HK-2 (cell line): ENCODE measurements at regions not wholly inside any gene's neighbourhood (a gene's known extent, or its start where the extent isn't known, plus 50 kb on each side); places are given as distances from the start of the nearest gene placed in this dataset.
"Not testable (repeated sequence)": the region's sequence is repeated elsewhere in the genome, so short reads cannot be mapped to it uniquely, and the experiment has no call there.

Experiments
- DNase-seq: peaks from one replicate; pipeline ENCODE4 v3.0.0-alpha.2; 2018; ENCODE audit not compliant: unreplicated experiment

DNA sequence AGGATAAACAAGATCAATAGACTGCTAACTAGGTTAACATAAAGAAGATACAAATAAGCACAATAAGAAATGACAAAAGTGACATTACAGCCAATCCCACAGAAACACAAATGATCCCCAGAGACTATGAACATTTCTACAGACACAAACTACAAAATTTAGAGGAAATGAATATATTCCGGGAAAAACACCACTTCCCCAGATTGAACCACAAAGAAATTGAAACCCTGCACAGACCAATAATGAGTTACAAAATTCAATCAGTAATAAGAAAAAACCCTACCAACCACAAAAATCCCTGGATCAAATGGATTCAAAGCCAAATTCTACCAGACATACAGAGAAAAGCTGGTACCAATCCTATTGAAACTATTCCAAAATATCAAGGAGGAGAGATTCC is 232.4 kb upstream of the RBMS1 start:
- no peak for DNase-seq

DNA sequence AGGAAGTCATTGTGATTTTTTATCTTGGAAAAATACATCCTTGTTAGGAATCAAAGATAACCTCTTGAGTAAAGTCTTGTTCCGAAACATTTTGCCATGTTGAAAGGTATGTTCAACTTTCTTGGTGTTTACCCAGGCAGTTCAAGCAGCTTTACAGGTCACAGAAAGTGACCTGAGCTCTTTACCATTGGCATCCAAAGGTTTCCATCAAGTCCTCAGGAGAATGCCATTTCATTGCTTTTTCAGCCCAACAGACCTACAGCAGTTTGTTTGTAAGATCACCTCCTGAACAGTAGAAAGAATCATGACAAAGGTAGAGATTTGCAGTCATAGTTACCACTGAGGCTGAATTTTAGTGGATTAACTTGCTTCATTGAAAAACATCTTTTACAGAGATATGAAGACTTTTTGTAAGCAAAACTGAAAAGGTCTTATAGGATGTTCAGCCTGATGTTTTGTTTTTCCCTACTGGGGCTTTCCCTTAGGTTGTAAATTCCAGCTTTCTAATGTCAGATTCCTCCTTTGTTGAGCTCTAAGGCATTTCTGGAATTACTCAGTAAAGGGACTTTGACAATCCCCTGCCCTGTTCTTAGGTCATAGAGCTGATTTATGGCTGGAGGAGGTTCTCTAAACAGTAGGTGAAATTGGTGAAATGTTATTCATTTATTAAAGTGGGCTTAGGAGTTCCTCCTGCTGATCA is 236.8 kb upstream of the RBMS1 start:
- no peak for DNase-seq

DNA sequence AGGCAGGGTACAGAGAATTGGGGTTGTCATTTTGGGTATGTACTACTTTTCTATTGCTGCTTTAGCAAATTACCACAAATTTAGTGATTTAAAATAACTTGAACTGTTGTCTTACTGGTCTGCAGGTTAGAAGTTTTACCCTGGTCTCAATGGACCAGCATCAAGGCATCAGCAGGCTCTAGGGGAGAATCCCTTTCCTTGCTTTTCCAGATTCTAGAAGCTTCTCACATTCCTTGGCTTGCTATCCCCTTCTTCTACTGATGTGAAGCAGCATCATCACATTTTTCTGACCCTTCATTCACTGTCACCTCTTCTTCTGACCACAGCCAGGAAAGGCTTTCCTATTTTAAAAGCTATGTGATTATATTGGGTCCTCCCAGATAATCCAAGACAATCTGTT is 237.8 kb upstream of the RBMS1 start:
- DNase-seq, result no peak

DNA sequence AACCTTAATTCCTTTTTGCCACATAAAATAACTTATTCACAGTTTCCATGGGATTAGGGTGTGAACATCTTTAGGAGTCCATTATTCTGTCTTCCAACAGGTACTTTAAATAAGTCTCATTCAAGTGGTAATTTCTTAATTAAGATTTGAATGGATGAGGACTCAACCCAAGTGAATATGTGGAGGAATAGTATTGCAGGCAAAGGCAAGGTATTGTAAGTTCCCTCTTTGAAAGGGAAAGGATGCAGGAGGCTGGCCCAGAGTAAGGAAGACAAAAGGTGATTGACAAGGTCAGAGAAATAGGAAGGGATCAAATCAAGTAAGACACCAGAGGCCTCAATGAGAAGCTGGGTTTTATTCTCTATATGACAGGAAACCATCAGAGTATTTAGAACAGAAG is 238.2 kb upstream of the RBMS1 start:
- DNase-seq, result no peak

DNA sequence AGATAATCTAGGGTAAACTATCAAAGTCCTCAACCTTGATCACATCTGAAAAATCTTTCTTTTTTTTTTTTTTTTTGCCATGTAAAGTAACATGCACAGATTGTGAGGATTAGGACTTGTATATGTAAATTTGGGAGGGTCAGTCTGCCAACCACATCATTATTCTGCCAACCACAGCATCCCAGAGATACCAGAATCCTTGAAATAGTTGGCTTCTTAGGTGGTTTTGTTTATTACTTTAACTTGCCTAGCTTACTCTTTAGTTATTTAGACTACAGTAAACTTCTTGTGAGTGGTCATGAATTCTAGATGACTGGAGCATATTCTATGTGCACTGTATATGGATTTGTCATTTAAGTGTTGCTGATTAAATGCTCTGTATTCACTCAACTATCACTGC is 242.1 kb upstream of the RBMS1 start:
- DNase-seq, result no peak

DNA sequence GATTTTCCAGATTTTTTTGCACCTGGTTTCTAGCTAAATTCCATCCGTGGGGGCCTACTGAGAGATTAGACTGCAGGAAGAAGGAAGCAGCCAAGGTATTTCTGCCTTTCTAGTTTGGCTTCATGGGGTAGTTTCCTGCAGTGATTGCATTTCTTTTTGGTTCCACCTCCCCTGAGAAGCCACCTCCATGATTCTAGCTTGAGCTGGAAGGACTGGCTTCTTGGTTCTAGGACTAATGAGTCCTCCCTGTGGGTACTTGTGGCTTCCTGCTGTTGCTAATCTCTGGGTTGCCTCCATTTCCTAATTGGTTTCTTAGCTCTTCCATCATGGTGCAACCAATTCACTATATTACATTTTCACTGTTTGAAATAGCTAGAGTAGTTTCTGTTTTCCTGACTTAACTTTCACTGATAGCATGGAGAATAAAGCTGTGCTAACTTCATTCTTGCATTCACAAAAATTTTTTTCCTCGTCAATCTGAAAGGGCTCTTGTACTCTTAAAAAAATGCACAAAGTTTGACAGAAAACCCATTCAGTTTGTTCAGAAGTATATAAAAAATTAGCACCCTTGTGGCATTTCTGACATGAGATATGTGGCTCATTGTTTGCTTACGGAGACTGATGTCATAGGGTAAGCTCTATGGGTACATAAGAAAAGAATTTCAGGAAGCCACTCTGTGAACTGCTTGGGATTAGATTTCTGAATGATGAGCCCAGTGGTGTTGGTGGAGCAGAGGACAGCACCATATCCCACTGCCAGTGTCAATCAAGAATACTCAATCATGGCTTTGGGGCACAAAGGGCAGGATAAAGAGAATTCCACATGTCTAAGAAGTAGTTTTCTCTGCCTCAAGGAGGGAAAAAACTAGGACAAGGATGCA is 242.8 kb upstream of the RBMS1 start:
- DNase-seq, result no peak

DNA sequence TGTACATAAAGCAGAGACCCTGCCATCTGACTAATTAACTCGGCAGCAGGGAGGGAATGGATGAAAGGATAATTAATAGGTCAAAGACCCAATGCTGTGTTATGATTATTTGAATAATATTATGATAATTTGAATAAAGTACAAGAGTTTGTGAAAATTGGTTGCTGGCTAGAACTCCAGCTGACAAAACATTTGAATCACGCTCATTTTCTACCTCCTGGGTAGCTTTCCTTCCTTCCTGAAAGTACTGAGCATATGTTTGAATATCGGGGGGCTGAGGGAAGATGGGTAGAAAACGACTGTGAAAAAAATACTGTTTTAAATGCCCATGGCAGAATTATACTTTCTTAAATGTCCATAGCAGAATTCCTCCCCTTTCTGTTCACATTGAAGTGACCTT is 243.6 kb upstream of the RBMS1 start:
- DNase-seq, result no peak

DNA sequence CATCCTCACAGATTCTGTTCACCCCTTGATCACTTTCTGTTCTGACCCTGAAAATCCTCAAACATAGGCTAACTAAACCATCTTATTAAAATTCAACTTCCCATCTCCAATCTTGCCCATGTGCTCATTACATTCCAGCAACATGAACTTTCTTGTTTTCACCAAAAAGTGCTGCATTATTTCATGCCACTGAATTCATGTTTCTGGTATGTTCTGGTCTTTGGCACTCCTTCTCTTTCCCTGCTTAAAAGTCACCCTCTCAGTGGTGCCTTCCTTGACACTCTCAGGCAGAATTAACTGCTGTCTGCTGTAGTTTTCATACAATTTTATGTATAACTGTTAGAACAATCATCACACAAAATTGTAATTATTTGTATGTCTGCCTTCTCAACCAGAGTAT is 247.7 kb upstream of the RBMS1 start:
- no peak for DNase-seq

DNA sequence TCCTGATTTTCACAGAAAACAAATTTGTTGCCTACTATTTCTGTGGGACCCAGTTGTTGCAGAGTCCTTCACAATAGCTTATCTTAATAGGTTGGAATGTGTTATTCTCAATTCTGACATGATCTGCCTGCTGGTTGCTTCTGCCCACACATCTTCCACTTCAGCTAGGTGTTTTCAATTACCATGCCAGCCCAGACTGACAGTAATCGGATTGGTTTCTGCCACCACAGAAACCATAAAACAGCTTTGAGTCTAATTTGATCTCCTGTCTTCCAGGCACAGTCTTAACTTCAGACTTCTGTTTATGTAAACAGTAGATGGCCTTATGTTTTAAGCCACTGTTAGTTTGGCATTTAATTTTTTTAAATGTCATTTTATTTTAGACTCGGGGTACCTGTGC is 248.2 kb upstream of the RBMS1 start:
- DNase-seq, result no peak

DNA sequence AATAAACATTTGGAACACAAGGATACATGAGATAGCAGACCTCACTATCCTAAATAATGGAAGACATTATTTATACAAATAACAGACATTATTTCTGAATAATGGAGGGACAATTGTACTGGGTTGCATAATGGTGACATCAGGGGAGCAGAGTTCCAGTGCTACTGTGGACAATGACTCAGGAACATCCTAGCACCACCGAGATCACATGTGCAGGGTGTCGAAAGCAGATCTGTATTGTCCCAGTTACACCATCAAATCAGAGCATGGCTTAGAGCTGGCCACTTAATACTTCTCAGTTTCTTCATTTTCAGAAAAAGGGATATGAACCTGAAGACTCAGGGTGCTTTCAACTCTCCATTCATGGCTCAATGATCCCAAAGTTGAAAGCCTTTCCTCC is 249.1 kb upstream of the RBMS1 start:
- no peak for DNase-seq

DNA sequence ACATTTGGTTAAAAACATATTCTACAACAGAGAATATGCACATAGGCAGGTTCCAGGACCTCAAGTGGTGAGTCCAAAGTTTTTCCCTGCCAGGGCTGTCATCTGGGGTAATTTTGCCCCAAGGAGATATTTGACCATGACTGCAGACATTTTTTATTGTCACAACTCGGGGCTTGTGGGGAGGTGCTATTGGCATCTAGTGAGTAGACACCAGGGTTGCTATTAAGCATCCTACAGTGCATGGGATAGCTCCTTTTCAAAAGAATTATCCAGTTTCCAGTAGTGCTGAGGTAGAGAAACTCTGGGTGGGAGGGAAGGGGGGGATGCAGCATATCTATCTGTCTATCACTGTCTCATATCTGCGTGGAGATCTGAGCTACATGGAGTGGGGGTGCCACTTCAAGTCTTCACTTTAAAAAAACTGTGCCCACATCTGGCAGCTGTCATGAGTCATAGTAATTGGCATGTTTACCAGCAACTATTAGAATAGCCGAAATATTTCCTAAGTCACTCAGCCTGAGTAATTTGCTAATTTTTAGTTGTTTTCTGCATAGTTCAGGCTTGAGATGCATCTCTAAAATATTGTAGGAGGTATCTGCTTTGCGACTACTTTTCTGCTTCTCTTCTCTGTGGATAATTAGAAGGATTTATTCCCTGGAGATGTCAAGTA is 254.0 kb upstream of the RBMS1 start:
- DNase-seq, result no peak

DNA sequence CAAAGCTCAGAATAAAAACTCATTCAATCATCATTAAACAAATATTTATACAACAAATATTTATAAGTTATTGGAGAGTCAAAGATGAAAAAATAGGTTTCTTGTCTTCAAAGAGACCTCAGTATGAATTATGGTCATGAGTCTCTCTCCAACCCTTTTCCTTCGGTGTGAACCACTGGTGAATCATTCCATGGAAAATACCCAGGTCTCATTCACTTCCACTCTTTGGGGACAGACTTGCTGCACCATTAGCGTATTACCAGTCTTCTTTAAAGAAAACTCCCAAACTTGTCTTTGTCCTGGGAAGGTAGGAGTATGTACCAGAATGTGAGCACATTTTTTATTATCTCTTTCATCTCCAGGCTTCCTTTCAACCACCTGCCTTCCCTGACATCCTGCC is 257.4 kb upstream of the RBMS1 start:
- no peak for DNase-seq

DNA sequence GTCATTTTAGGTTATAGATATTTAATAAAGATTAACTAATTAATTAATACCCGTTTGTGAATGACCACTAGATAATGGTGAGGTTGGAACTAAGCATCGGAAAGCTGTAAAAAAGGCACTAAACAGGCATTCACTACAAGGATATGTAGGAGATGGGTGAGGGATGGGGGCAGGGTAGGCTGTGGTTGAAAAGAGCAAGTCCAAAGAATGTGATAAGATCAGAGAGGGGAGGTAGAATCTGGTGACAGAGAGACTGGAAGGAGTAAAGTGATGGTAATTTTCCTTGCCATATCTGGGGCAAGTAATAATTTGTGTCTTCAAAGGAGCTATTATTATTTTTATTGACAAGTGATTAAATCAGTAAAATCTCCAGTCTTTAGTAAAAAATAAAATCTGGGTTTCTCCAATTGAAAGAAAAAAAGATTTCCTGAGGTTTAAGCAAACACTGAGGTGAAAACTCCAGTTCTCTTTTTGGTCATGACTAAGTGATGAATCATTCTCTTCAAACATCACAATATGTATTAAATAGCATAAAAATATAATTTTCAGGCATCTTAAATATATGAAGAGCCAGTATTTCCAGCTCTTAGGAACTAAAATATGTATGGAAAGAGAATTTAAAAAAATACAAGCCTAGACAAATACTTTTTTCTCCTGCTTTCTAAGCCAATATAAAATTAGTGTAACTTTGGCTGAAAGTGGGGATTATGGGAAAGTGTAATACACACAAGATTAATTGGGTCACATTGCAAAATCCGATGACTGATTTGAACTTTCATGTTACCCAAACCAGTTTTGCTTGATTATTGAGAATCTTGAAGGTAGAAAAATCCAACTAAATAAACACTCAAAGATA is 259.1 kb upstream of the RBMS1 start:
- DNase-seq, result no peak

DNA sequence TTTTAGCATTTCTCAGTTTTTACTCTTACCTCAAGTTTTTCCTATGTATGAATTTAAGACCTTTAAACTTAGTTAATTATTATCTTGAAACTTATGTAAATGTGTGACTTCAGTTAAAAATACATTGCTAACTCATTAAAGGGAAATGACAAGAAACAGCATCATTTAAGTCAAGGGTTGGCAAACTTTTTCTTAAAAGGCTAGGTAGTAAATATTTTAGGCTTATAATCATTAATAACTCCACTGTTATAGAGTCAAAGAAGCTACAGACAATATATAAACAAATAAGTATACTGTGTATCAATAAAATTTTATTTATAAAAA is 259.7 kb upstream of the RBMS1 start:
- DNase-seq, result no peak

DNA sequence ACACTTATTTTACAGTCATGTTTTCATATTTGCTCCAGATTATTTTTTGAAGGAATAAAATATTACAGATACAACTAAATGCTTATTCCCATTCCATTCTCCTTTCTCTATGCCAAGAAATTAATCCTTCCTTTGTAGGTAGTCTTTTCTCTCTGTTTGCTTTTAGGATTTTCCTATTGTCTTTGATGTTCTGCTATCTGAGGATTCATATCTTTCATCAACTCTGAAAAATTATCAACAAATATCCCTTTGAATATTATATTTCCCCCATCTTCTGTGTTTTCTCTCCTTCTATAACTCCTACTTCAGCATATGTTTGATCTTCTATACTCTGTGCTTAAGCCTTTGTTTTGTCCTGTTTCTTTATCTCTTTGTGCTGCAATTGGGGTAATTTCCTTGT is 260.4 kb upstream of the RBMS1 start:
- no peak for DNase-seq

DNA sequence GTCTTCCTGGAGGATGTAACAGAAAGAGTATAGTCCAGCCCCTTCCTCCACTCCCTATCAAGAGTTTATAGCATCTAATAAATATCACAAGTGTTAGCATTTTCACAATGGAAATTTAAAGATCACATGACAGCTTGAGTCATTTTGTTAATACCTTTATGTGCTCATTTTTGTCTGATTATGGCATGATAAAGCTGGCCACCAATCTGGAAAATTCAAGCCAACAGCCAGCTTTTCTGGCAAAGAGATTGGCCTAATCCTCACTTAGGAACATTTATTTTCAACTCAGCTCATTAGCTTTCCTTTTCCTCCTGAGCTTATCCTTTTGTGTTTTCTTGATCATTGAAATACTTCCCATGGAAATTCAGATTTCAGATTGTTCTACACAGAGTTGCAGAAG is 262.9 kb upstream of the RBMS1 start:
- no peak for DNase-seq

DNA sequence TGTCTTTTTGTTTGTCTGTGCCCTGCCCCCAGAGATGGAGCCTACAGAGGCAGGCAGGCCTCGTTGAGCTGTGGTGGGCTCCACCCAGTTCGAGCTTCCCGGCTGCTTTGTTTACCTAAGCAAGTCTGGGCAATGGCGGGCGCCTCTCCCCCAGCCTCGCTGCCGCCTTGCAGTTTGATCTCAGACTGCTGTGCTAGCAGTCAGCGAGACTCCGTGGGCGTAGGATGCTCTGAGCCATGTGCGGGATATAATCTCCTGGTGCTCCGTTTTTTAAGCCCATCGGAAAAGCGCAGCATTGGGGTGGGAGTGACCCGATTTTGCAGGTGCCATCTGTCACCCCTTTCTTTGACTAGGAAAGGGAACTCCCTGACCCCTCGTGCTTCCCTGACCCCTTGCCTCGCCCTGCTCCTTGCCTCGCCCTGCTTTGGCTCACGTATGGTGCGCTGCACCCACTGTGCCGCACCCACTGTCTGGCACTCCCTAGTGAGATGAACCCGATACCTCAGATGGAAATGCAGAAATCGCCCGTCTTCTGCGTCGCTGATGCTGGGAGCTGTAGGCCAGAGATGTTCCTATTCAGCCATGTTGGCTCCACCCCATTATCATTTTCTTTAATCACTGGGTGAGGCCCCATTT is 269.0 kb upstream of the RBMS1 start:
- not testable (repeated sequence) for DNase-seq

DNA sequence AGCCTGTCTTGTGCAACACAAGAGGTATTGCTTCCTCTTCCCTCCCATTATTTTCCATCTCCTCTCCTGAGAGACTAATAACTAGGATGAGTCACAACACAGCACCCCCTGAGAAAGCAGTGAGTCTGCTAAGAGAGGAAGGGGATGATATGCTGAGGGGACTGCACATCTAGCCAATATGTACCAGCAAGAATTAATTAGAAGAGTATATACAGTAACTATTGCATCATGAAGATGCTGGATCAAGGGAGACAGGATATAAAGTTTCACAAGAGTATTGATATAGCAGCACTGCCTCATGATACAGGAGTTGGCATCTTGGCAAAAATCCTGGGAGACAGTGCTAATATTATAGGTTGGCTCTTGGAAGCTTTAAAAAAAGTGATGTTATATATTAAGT is 289.9 kb upstream of the RBMS1 start:
- DNase-seq, result no peak

DNA sequence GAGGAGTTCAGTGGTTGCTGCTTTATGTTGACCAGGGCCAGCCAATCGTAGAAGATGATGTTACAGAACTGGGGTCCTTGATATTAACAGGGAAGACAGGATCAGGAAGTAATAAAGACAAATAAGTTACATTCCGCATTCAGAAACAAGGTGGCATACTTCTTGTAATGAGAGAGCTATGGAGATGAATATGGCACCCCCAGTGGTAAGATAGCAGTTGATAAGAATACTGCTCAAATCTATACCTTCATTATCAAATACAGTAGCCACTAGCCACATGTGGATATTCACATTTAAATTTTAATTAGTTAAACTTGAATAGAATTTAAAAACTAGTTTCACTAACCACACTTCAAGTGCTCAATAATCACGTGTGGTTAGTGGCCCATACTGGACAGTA is 290.4 kb upstream of the RBMS1 start:
- DNase-seq, result no peak

DNA sequence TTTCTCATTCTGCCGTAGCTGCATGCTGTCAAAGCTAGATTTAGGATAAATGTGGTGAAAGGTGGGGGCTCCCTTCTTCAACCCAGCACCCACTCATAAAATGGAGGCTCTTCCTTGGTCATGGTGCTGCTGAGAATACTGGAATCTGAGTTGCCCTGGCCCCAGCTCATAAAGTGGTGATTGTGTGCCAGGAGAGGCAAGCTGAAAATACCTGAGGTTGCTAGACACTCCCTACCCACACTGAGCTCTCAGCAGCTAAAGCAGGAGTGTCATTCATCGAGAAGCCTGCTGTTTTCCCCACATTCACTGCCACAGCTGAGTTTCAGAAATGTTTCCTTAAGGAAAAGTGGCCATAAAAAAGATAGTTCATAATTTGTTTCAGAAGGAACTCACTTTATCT is 297.1 kb upstream of the RBMS1 start:
- DNase-seq, result no peak

DNA sequence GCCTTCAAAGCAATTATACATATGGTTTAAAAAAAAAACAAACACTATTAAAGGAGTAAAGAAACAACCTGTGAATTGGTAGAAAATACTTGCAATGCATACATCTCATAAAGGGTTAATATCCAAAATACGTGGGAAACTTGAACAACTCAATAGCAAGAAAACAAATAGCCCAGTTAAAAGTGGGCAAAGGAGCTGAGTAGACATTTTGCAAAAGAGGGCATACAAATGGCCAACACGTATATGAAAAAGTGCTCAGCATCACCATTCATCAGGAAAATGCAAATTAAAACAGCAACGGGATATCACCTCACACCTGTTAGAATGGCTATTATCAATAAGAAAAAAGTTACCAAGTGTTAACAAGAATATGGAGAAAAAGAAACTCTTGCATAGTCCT is 298.3 kb upstream of the RBMS1 start:
- DNase-seq, result no peak

DNA sequence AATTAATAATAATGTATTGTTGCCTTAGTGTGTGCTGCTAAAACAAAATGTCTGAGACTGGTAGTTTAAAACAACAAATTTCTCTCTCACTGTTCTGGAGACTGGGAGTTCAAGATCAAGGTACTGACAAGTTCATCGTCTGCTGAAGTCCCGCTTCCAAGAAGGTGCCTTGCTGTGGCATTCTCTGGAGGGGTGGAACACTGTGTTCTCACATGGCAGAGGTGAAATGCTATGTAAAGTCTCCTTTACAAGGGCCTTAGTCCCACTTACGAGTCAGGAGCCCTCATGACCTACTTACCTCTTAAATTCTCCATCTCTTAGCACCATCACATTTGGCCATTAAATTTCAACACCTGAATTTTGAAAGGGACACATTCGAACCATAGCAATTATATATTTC is 299.2 kb upstream of the RBMS1 start:
- no peak for DNase-seq
